NCI-H226 (cell line): ENCODE measurements at regions not wholly inside any gene's neighbourhood (a gene's known extent, or its start where the extent isn't known, plus 50 kb on each side); places are given as distances from the start of the nearest gene placed in this dataset.
"Not testable (repeated sequence)": the region's sequence is repeated elsewhere in the genome, so short reads cannot be mapped to it uniquely, and the experiment has no call there.

ENCODE experiments used
- DNase-seq: peaks from one replicate; pipeline ENCODE4 v3.0.0-alpha.2; 2015

DNA sequence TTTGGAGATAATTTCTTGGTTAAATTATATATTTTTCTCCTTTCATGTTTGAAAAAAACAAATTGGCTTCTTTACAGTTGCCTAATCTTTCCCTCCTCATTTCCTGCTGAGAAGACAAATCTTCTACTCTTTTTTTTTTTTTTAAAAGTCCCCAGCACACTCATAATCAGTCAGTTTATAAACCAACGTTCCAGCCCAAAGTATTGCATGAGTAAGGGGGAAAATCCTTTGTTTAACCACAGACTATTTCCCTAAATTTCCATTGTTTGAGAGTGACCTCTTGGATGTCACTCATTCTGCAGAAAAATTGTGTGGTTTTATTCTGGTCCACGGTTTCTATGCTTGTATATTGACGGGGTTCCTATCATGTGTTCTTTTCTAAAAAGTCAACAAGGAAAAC, 55.1 kb upstream of the TLR4 start:
- no peak for DNase-seq

DNA sequence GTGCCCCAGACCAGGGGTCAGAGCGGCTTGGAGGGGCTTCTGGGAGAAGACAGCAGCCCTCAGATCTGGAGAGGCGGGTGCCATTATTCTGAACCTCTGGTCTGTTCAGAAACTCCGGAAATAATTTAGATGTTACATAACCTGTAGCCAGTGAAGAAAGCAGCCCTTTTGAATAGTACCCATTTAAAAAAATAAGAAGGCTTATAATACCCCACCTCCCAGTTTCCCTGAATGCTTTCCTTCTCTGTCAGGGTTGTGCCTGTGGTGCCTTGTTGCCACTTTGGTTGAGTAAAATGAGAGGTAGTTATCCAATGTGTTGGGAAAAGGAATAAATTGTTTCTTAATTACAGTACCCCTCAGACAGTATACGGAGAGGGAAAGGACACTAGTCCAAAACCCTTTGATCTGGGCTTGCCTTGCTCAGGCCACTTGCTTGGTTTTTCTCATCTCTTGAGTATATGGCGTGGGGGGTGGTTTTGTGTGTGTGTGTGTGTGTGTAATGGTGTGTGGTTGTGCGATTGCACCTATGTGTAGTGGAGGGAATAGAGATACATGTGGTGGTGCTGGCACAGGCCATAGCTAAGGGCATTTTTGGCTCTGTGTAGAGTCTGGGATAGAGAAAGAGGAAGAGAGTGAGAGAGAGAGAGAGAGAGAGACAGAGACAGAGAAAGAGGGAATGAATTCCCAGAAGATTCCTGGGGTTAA, 59.1 kb upstream of the TLR4 start:
- DNase-seq, result no peak

DNA sequence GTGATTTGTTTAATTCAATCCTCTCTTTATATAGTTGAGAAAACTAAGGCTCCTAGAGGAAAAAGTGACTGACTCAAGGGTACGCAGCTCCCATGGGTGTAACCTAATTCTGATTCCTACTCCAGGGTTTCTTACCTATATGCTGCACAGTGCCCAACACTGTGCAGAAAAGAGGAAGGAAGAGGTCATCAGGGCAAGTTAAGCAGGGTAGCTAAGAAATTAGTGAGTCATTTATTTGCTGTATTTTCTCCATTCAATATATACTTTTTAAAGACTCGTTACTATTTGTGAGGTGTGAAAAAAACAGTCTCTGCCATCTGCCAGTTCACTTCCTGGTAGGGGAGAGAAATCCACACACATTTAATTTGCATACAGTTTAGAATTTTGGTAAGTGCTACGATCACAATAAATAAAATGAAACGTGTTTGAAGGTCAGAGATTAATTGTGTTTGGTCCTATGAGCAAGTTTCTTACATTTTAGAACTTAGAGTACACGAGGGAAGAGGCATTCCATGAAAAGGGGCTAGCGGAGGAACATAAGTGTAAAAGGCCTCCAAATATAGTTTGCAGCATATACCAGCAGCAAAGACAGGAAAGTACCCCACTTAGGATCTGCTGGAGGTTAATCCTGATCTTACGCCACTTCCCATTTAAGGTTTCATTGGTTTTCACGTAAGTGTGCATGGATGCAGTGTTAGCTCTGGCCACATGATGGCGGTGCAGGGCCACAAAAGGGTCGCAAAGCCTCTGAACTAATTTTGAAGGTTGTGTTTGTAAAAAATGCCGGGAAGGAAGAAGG, 59.9 kb upstream of the TLR4 start:
- DNase-seq, result peak; percentile 4

DNA sequence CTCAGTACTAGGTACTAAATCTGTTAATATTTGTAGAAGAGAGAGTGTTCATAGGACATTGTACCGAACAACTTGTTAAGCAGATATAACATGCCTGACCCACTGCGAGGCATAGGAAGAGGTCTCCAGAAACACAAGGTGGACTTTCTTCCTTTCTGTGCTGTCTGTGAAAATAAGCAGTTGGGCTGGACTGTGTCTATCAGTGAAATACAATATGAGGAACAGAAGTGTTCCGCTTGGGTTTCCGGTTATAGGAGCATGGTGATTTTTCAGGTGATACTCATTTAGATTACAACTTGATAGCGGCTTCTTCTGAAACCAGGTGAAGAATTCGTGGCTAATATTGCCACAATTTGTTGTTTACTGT, 60.9 kb upstream of the TLR4 start:
- no peak for DNase-seq

DNA sequence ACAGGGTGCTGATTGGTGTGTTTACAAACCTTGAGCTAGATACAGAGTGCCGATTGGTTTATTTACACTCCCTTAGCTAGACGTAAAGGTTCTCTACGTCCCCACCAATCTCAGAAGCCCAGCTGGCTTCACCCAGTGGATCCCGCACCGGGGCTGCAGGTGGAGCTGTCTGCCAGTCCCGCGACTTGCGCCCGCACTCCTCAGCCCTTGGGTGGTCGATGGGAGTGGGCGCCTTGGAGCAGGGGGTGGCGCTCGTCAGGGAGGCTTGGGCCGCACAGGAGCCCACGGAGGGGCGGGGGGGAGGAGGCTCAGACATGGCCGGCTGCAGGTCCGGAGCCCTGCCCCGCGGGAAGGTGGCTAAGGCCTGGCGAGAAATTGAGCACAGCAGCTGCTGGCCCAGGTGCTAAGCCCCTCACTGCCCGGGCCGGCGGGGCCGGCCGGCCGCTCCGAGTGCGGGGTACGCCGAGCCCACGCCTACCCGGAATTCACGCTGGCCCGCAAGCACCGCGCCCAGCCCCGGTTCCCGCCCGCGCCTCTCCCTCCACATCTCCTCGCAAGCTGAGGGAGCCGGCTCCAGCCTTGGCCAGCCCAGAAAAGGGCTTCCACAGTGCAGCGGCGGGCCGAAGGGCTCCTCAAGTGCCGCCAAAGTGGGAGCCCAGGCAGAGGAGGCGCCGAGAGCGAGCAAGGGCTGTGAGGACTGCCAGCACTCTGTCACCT, 61.5 kb upstream of the TLR4 start:
- DNase-seq, result not testable (repeated sequence)

DNA sequence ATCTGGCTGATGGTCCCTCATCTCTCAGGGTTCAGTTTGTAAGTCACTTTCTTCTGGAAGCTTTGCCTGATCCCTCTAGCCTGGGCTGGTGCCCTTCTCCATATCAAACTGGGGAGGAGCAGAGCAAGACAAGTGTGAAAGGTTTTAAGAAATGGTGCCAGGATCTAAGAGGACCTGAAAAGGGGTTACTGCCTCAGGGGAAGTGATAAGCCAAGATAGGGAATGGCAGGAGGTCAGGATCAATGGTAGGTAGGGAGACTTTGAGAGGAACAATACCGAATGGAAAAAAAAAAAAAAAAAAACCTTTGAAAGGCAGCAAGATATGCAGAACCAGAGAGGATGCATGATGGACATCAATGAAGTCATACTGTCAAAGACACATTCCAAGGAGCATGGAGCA, 67.5 kb upstream of the TLR4 start:
- DNase-seq, result no peak

DNA sequence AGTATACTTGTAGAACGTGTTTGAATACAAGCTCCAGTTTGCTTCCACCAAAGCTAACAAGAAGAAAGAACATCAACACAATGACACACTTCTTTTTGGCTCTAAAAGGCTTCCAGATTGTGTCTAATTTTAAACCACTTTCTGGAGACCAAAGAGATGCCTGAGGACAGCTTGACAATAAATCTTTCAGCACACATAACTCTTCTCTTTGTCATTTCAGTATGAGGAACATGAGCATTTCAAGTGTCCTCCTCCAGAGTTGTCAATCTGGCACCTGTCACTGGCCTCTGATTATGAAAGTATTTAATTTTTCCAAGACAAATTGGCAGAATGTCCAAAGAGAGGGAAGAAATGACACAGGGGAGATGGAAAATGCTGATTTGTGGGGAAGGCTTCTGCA, 79.0 kb upstream of the TLR4 start:
- DNase-seq, result no peak

DNA sequence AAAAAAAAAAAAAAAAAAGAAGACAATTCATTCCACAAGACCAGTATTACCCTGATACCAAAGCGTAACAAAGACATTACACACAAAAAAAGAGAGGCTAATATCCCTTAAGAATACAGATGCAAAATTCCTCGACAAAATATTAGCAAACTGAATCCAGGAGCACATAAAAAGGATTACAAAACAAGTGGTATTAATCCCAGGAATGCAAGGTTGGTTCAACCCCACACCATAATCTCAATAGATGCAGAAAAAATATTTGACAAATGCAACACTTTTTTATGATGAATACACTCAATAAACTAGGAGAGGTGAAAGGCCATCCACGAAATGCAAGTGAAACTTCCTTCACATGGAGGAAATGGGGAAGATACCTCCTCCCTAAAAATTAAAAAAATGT, 80.1 kb upstream of the TLR4 start:
- no peak for DNase-seq

DNA sequence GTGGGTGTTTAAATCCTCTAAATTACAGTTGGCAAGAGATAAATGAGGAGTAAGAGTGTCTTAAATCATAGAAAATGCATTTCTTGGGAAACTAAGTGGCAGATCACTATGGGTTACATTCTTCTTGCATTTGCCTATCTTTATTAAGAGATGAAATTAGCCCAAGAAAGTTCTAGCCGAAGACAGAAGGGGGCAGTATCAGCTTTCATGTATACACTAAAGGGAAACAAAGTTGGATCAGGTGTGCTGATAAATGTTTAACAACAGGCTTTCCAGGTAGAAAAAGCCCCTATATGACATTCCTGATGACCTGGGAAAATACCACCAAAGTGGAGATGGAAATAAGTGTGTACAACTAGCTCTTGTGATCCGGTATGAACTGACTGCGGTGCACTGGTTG, 81.9 kb upstream of the TLR4 start:
- no peak for DNase-seq

DNA sequence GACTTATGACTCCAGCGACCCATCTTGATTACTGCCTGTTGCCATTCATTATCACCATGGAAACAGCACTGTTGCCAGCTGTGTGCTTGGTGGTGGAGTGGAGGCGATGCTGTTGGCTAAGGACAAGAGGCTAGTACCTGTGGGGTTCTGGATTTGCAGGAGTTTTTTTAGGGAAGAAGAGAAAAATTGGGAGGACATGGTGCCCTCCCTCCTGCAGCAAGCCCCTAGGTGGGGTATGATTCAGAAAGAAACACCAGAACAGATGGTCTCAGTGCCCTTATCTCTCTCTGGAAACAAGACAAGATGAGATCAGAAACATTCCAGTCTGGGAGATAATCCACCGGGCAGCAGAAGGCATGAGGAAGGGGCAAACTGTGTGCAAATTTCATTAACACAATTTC, 87.8 kb upstream of the TLR4 start:
- DNase-seq, result no peak

DNA sequence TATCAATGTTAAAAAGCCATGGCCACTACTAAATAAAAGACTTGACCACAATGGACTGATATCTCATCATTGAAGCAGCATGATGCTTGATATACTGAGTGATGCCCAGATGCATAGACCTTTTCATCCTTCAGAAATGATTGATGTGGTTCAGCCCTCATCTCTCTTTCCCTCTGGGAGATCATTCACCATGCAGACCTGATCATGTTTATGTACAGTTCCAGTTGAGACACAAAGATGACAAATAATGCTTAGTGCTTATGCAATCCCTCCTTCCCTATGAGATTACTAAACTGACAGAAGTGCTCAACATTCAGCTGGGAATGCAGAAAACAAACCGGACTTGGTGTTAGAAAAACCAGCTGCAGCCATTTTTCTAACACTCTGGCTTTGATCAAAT, 91.9 kb upstream of the TLR4 start:
- no peak for DNase-seq

DNA sequence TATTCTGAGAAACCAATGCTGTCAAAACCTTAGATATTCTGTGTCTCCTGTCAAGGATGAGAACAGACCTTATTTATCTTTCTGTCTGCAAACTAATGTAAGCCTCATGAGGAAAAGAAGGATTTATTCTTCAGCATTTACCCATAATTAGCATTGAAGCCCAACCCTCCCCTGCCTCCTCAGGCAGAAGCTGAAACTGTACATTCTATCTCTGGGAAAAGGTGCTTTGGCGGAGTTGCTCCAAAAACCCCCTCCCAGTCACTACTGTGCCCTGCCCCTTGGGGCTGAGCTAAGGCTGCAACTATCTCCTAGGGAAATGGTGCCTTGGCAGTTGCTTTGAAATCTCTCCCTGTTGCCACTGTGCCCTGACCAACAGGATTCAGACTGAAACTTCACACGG, 106.2 kb upstream of the TLR4 start:
- DNase-seq, result no peak

DNA sequence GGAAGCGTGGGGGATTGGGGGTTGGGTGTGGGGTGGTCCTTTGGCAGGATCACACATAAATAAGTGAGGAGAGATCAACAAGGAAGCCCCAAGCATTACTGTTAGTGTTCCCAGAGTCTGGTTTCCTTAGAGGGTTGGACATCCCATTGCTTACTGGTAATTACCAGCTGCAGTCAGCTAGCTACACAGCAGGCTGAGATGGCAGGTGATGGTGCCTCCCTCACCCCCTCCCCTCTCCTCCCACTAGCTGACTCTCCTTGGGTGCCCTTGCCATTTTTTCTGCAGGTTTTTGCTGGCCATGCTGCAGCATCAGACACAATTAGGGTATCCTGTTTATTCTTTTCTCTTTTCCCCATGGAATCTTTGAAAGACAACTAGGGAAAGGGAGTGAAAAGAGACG, 107.5 kb upstream of the TLR4 start:
- DNase-seq, result no peak

DNA sequence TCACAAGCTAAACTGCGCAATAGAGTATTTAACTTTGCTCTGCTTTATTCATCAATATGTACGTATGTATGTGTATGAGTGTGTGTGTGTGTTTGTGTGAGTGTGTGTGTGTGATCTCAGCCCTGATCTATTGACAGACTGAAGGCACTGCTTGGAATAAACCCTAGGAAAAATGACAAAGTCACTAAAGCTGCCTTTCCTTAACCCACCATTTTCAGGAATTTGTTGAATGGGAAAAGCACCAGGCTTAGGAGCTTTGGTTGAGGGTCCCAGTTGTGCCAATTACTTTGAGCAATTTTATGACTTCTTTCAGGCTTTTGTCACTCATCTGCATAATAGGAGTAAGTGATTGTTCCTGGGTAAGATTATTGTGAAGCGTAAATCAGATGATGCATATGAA, 108.6 kb upstream of the TLR4 start:
- no peak for DNase-seq

DNA sequence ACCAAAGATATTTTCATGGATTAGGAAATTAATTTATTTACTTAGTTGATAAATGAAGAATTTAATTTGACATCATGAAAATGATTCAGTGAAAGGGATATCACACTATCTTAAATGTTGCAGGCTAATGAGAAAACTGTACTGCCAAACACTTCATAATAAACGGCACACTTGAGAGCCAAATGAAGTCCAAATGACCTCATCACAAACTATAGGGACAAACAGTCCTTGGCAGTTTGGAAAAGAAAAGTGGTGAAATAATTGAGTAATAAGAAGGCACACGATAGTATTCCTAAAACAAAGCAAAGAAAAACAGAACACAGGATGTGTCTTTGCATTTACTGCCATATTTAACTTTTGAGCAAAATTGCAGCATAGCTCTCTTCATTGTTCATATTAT, 116.9 kb upstream of the TLR4 start:
- no peak for DNase-seq

DNA sequence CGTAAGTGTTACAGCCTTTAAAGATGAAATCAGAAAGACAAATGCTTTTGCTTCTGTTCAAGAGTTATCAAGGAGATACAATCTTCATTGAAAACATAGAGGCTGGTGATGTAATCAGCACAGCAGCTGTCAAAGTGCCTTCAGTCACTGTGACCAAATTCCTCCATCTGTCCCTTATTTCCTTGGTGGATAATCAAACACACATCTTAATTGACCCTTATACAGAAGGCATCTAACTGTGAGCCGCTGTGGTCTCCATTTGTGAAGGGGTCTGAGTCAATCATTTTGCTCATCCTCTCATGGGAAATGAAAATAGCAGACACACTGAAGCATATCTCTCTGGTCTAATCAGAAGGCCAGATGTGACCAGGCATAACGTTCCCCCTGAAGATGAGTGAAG, 130.1 kb upstream of the TLR4 start:
- DNase-seq, result no peak

DNA sequence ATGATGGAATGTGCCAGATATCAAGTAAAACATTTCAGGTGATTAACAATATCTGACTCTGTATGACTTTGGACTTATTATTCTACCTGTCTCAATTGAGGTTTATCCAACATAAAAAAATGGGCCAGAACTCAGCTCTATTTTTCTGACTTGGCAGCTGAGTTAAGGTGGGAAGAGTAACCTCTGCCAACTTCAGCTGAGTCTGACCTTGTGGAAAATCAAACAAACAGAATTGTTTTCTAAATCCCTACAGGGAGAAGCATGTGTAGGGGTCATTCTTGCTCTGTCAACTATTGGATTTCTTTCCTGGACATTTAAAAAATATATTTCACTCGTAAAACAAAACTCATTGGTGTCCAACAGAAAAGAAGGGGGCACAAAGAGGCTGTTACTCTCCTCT, 139.4 kb upstream of the TLR4 start:
- no peak for DNase-seq

DNA sequence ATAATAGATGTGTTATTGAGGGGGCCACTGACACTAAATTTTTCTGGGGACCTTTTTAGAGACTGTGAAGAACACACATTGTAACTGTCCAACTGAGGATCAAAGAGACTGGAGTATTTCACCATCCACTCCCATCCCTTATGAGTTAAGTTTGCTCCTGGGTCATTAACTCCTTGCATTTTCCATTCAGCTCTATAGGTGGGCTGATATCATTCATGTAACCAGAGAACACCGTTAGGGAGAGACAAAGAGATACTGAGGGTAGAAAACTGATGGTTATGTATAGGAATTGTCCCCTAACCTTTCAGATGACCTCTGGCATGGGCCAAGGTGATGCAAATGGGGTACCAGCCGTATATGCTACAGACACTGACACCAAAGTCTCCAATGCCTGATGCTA, 142.4 kb upstream of the TLR4 start:
- DNase-seq, result no peak

DNA sequence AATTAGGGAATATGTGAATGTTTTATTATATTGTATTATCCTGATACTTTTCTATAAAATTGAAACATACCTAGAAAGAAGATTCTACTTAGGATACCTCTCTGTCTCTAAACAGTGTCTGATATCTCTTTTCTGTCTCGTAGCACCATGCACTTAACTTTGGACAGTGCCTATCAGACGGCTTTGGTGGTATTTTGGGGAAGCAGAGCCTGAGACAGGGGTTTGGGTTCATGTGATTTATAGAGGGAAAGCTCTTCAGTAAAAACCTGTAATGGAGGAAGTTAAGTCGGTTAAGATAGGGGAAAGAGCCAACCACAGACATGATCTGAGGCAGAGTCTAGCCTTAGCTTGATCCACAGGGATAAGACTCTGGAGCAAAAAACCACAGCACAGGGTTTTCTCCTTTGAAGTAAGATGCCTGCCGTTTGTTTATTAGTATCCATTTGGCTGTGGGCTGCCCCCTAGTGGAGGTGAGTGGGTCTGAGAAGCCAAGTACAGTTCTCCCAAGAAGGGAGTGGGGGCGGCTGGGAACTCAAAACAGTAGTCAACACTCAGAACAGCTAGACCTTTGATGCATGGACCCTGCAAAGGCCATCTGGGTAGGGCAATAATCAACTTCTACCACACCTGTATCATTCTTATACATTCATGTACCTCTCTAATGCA, 141.2 kb upstream of the ASTN2 start:
- DNase-seq, result no peak

DNA sequence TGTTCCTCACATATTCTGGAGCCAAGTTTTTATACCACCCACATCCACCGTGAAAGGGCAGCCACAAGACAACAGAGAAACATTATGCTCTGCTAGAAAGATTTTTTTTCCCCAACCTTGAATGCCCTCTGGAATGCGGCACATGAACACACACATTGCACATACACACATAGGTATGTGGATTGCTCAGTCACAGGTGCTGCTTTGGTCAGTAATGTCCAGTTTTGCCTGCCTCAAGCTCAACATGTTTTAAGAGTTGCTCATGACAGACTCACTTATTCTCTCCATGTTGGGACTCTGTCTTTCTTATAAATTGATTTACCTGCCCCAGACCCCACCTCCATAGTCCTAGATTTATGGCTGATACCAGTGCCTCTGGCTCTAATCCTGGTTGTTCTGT, 138.0 kb upstream of the ASTN2 start:
- no peak for DNase-seq

DNA sequence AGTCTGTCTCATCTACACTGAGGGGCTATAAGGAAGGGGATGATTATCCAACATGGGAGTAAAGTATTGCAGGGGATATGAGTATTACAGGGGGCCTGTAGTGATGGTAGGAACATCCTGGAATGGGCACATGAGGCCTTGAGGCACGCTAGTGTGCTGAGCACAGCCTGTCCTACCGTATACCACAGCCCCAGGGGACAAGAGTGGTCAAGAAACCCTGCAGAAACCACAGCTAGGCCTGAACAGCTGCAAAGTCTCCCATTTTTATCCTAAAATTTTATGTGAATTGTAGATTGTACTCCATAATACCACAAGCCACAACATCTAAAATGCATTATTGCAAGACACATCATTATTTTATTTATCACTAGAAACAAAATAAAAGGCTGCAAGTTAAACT, 136.3 kb upstream of the ASTN2 start:
- no peak for DNase-seq

DNA sequence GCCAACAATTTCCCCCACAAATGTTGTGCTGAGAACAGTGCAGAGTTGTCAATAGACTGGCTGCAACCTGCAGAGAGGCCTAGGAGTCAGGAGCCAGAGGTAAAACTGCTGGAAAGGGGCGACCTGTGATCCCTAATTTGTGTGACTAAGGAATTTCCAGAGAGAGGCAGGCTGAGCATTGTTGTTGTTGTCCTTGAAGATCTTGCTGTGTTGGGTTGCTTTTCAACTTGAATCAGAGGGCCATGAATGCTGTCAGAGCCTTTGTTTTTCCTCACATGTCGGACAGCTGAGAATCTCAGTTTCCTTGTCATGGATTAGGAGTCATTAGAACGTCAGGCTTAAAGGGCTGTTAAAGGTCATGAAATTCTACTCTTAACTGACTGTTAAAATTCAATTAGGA, 134.6 kb upstream of the ASTN2 start:
- no peak for DNase-seq

DNA sequence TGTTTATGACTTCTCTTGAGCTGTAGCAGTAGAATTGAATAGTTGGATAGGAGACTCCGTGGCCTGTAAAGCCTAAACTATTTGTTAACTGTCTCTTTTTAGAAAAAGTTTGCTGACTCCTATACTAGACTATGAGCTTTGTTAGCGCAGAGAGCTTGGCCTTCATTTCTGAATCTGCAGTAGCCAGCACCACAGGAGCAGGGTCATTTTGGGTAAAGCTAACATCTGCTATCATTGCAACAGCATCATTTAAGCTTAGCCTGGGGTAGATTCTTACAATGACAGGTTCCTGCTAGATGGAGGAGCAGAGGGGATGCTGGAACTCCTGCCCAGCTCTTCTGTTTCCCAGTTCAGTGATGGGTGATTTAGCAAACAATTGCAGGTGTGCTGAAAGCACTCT, 133.7 kb upstream of the ASTN2 start:
- DNase-seq, result no peak

DNA sequence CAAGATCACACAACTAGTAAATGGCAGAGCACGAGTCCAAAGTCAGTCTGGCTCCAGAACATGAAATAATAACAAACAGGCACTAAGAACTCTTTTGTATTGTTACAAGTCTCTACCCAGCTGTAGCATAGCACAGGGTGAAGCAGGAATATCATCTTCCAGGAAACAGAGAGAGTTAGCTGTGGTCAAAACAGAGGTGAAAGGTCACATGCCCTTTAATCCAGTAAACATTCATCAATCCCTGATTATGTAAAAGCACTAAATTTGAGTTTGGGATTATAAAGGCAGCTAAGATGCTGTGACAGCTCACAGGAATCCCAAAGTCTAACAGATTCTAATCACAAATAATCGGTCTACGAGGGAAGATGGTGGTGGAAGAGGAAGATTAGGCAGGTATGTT, 133.0 kb upstream of the ASTN2 start:
- DNase-seq, result no peak
